ENCODE measurements at regions not wholly inside any gene's neighbourhood (a gene's known extent, or its start where the extent isn't known, plus 50 kb on each side); places are given as distances from the start of the nearest gene placed in this dataset.

DNA sequence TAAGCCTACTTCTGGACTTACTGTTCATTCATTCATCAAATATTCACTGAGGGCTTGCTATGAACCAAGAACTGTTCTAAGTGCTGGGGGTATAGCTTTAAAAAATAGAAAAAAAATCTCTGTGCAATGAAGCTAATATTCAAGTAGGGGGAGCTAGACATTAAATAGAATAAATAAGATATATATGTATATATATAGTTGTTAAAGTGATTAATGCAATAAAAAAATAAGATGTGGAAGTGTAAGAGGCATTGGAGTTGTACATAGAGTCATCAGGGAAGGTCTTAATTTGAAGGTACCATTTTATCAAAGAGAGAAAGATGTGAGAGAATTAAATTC is 181.2 kb upstream of the AGR3 start:
- DNase-seq, result peak; percentile 8
- Histone ChIP-seq H3K9ac (ENCODE audit: low read length) (no peak overlapping the region), H3K4me3 (ENCODE audit: low read length) (no peak overlapping the region), H4K20me1 (ENCODE audit: insufficient read depth, low read length) (no peaks in the 10 kb centered on the region), H3K4me1 (ENCODE audit: low read length) (no peaks in the 10 kb centered on the region), H3K27me3 (replicated peaks; ENCODE audit: insufficient read depth, low read length) (no peaks in the 10 kb centered on the region), H3K9me3 (replicated peaks; ENCODE audit: insufficient read depth, low read length) (no peaks in the 10 kb centered on the region), H3K36me3 (replicated peaks; ENCODE audit: insufficient read depth, low read length) (no peaks in the 10 kb centered on the region), H3K79me2 (ENCODE audit: low read length) (no peaks in the 10 kb centered on the region), H3F3A (ENCODE audit: insufficient read depth, low read length) (no peaks in the 10 kb centered on the region), H3K27ac (ENCODE audit: low read length) (no peak overlapping the region), H3K9me2 (replicated peaks; ENCODE audit: insufficient read depth, low read length) (no peaks in the 10 kb centered on the region), H3K4me2 (ENCODE audit: low read depth, low read length) (no peak overlapping the region), H2AFZ (ENCODE audit: low read length) (0 out of 2 replicates have a peak overlapping the region, but pooled peaks have one; percentile 35)
- TF ChIP-seq EZH2phosphoT487 (IDR thresholded peaks at IDR 0.05; ENCODE audit: low read length), result no peak
- TF ChIP-seq, protein P1, sequence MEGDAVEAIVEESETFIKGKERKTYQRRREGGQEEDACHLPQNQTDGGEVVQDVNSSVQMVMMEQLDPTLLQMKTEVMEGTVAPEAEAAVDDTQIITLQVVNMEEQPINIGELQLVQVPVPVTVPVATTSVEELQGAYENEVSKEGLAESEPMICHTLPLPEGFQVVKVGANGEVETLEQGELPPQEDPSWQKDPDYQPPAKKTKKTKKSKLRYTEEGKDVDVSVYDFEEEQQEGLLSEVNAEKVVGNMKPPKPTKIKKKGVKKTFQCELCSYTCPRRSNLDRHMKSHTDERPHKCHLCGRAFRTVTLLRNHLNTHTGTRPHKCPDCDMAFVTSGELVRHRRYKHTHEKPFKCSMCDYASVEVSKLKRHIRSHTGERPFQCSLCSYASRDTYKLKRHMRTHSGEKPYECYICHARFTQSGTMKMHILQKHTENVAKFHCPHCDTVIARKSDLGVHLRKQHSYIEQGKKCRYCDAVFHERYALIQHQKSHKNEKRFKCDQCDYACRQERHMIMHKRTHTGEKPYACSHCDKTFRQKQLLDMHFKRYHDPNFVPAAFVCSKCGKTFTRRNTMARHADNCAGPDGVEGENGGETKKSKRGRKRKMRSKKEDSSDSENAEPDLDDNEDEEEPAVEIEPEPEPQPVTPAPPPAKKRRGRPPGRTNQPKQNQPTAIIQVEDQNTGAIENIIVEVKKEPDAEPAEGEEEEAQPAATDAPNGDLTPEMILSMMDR (IDR thresholded peaks at IDR 0.05; ENCODE audit: low read length), result no peak

DNA sequence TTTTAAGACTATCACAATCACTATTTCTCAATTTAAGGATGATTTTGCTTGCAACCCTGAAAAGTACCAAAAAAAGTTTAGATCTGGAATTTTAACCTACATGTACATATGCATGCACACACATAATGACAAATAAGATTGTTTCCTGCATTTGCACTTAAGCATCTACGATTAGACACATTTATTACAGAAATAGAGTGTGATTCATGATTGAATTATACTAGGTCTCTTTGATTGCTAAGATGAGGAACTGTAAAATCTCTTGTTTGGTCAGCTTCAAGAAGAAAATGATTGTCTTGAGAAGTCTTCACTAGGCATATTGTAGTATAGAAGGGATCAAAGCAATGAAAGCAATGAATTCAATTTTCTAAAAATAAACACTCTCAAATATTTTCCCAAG is 185.9 kb upstream of the AGR3 start:
- no peak overlapping the region for H3K4me2 ChIP-seq (ENCODE audit: low read depth, low read length)

DNA sequence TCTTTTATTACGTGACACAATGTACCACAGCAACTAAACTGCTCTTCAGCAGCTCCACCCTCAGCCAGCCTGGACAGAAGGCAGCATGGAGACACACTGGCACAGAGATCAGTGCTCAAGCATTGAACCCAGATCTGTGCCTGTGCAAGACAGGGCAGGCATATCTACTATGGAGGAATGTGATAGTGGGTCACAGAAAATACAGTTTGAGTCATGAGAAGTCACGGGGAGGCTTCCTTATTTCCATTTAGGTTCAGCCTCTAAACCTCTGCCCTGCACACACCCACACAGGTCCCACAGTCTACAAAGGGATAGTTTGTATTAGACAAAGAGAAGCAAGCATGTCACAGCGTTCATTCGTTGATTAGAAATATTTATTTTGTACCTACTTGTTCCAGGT is 187.4 kb upstream of the AGR3 start:
- DNase-seq, result no peak
- Histone ChIP-seq H3K4me2 (ENCODE audit: low read depth, low read length) (no peak overlapping the region), H3F3A (ENCODE audit: insufficient read depth, low read length) (no peaks in the 10 kb centered on the region), H3K9me3 (replicated peaks; ENCODE audit: insufficient read depth, low read length) (no peaks in the 10 kb centered on the region), H3K9ac (ENCODE audit: low read length) (no peak overlapping the region), H3K27me3 (replicated peaks; ENCODE audit: insufficient read depth, low read length) (no peaks in the 10 kb centered on the region), H4K20me1 (ENCODE audit: insufficient read depth, low read length) (no peaks in the 10 kb centered on the region), H3K4me3 (ENCODE audit: low read length) (no peak overlapping the region), H3K27ac (ENCODE audit: low read length) (no peak overlapping the region), H3K36me3 (replicated peaks; ENCODE audit: insufficient read depth, low read length) (no peaks in the 10 kb centered on the region), H3K4me1 (ENCODE audit: low read length) (peaks cover 3% of the 10 kb centered on the region; the same call in 1 of the 2 replicates), H3K9me2 (replicated peaks; ENCODE audit: insufficient read depth, low read length) (no peaks in the 10 kb centered on the region), H3K79me2 (ENCODE audit: low read length) (no peaks in the 10 kb centered on the region), H2AFZ (ENCODE audit: low read length) (no peak overlapping the region)
- TF ChIP-seq EZH2phosphoT487 (IDR thresholded peaks at IDR 0.05; ENCODE audit: low read length), result no peak
- TF ChIP-seq, protein P1 (IDR thresholded peaks at IDR 0.05; ENCODE audit: low read length), result no peak
- no peak for TF ChIP-seq EZH2 (optimal IDR thresholded peaks at IDR 0.05; ENCODE audit: low read depth, low read length)

More for the DNA sequence above, 185.9 kb upstream of the AGR3 start:
- Histone ChIP-seq H3K9me3 (replicated peaks; ENCODE audit: insufficient read depth, low read length) (no peaks in the 10 kb centered on the region), H3K27ac (ENCODE audit: low read length) (no peak overlapping the region), H3K36me3 (replicated peaks; ENCODE audit: insufficient read depth, low read length) (no peaks in the 10 kb centered on the region), H3F3A (ENCODE audit: insufficient read depth, low read length) (no peaks in the 10 kb centered on the region), H3K9me2 (replicated peaks; ENCODE audit: insufficient read depth, low read length) (no peaks in the 10 kb centered on the region), H4K20me1 (ENCODE audit: insufficient read depth, low read length) (no peaks in the 10 kb centered on the region), H3K79me2 (ENCODE audit: low read length) (no peaks in the 10 kb centered on the region), H3K4me1 (ENCODE audit: low read length) (peaks cover 3% of the 10 kb centered on the region; the same call in 1 of the 2 replicates), H3K9ac (ENCODE audit: low read length) (no peak overlapping the region), H3K4me3 (ENCODE audit: low read length) (no peak overlapping the region), H2AFZ (ENCODE audit: low read length) (no peak overlapping the region), H3K27me3 (replicated peaks; ENCODE audit: insufficient read depth, low read length) (no peaks in the 10 kb centered on the region)
- DNase-seq, result no peak
- TF ChIP-seq EZH2phosphoT487 (IDR thresholded peaks at IDR 0.05; ENCODE audit: low read length) (no peak), EZH2 (optimal IDR thresholded peaks at IDR 0.05; ENCODE audit: low read depth, low read length) (no peak)
- TF ChIP-seq, protein P1 (IDR thresholded peaks at IDR 0.05; ENCODE audit: low read length), result no peak

Data from MM.1S (cell line).